ENCODE measurements at regions not wholly inside any gene's neighbourhood (a gene's known extent, or its start where the extent isn't known, plus 50 kb on each side); places are given as distances from the start of the nearest gene placed in this dataset.

DNA sequence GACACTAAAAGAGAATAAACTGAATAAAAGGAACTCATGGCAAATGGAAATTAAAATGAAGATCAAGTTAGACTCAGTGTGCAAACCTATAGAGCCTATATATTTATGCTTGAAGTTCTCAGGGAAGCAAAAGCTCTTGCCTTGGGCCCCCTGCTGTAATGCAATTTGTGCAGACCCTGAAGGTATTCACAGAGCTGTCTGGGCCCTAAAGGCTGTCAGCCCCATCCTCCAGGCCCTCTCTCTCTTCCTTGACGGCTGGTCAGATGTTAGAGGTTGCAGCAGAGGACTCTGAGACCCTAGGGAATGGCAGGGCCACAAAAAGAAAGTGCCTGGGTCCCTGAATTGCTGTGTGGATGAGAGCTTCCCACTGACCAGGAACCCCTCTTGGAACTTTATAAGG, 283.9 kb upstream of the TUT7 start:
- TF ChIP-seq CTCF (IDR thresholded peaks at IDR 0.05) = no peak
- no peak for TF ChIP-seq MAX (IDR thresholded peaks at IDR 0.05; ENCODE audit: low read depth)
- TF ChIP-seq FOXM1 (IDR thresholded peaks at IDR 0.05; ENCODE audit: low read depth) = no peak
- TF ChIP-seq NRF1 (IDR thresholded peaks at IDR 0.05; ENCODE audit: low read depth, low read length) = no peak
- no peak for TF ChIP-seq TAF1 (IDR thresholded peaks at IDR 0.05; ENCODE audit: borderline replicate concordance, low read depth, low read length)
- TF ChIP-seq, protein P1, sequence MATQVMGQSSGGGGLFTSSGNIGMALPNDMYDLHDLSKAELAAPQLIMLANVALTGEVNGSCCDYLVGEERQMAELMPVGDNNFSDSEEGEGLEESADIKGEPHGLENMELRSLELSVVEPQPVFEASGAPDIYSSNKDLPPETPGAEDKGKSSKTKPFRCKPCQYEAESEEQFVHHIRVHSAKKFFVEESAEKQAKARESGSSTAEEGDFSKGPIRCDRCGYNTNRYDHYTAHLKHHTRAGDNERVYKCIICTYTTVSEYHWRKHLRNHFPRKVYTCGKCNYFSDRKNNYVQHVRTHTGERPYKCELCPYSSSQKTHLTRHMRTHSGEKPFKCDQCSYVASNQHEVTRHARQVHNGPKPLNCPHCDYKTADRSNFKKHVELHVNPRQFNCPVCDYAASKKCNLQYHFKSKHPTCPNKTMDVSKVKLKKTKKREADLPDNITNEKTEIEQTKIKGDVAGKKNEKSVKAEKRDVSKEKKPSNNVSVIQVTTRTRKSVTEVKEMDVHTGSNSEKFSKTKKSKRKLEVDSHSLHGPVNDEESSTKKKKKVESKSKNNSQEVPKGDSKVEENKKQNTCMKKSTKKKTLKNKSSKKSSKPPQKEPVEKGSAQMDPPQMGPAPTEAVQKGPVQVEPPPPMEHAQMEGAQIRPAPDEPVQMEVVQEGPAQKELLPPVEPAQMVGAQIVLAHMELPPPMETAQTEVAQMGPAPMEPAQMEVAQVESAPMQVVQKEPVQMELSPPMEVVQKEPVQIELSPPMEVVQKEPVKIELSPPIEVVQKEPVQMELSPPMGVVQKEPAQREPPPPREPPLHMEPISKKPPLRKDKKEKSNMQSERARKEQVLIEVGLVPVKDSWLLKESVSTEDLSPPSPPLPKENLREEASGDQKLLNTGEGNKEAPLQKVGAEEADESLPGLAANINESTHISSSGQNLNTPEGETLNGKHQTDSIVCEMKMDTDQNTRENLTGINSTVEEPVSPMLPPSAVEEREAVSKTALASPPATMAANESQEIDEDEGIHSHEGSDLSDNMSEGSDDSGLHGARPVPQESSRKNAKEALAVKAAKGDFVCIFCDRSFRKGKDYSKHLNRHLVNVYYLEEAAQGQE (IDR thresholded peaks at IDR 0.05; ENCODE audit: low read depth, low read length) = no peak
- TF ChIP-seq USF1 (IDR thresholded peaks at IDR 0.05; ENCODE audit: borderline replicate concordance, low read depth) = no peak

All from SK-N-SH (cell line).